Fibroblast of lung (primary cell): ENCODE measurements at regions not wholly inside any gene's neighbourhood (a gene's known extent, or its start where the extent isn't known, plus 50 kb on each side); places are given as distances from the start of the nearest gene placed in this dataset.

Source experiments
- DNase-seq, 2 donors: peaks; one replicate each; pipeline versions ENCODE4 v3.0.0 to v3.0.0-alpha.2; 2010; ENCODE audit warnings: low read depth in 2 of 2
- H2AFZ ChIP-seq: 2 replicates; pipeline ENCODE4 v1.5.1; 2012; ENCODE audit warnings: low read length, control low read depth, inconsistent platforms
- H3K27ac ChIP-seq: 2 replicates; pipeline ENCODE4 v1.5.1; 2011; ENCODE audit warnings: low read length, control low read depth; ENCODE audit not compliant: insufficient read depth
- H3K27me3 ChIP-seq: 2 replicates; pipeline ENCODE4 v1.5.1; 2011; ENCODE audit warnings: mild to moderate bottlenecking, low read length; ENCODE audit not compliant: control insufficient read depth, insufficient read depth
- H3K36me3 ChIP-seq: 2 replicates; pipeline ENCODE4 v1.5.1; 2011; ENCODE audit warnings: low read length; ENCODE audit not compliant: control insufficient read depth, insufficient read depth
- H3K4me1 ChIP-seq: 2 replicates; pipeline ENCODE4 v1.5.1; 2011; ENCODE audit warnings: low read length; ENCODE audit not compliant: control insufficient read depth, insufficient read depth; ENCODE audit errors: extremely low read depth
- H3K4me2 ChIP-seq: 2 replicates; pipeline ENCODE4 v1.5.1; 2011; ENCODE audit warnings: low read length, control low read depth; ENCODE audit not compliant: insufficient read depth; ENCODE audit errors: extremely low read depth
- H3K4me3 ChIP-seq, 4 experiments: fragments of 200-600 bp in 1 of 4; sonication (generic) in 1 of 4; replicated peaks in 1 of 4; 2 replicates each; pipeline ENCODE4 v1.5.1; 2011 to 2016; ENCODE audit warnings: low read length in 4 of 4, low read depth in 3 of 4, mild to moderate bottlenecking in 3 of 4, control low read depth in 2 of 4, inconsistent platforms in 1 of 4, mixed read lengths in 1 of 4; ENCODE audit not compliant: insufficient read depth in 1 of 4; ENCODE audit errors: control extremely low read depth in 1 of 4
- H3K79me2 ChIP-seq: 2 replicates; pipeline ENCODE4 v1.5.1; 2012; ENCODE audit warnings: mild to moderate bottlenecking, low read length, inconsistent platforms; ENCODE audit not compliant: control insufficient read depth, insufficient read depth
- H3K9ac ChIP-seq: 2 replicates; pipeline ENCODE4 v1.5.1; 2011; ENCODE audit warnings: mild to moderate bottlenecking, low read length, control low read depth; ENCODE audit not compliant: insufficient read depth
- H3K9me3 ChIP-seq: 2 replicates; pipeline ENCODE4 v1.5.1; 2012; ENCODE audit warnings: low read depth, low read length; ENCODE audit not compliant: control insufficient read depth, insufficient read depth
- H4K20me1 ChIP-seq: 2 replicates; pipeline ENCODE4 v1.5.1; 2011; ENCODE audit warnings: low read length; ENCODE audit not compliant: control insufficient read depth, insufficient read depth; ENCODE audit errors: extremely low read depth
- CTCF ChIP-seq, 2 donors: IDR thresholded peaks in 1 of 2; conservative IDR thresholded peaks in 1 of 2; 1 replicate in 1 of 2; 2 replicates in 1 of 2; pipeline ENCODE4 v1.5.1; 2011 to 2012; ENCODE audit warnings: low read length in 2 of 2, control low read depth in 1 of 2, inconsistent platforms in 1 of 2, low read depth in 1 of 2, mild to moderate bottlenecking in 1 of 2
- EZH2 ChIP-seq: IDR thresholded peaks from 2 replicates; pipeline ENCODE4 v1.5.1; 2012; ENCODE audit warnings: low read length, control low read depth, mild to moderate bottlenecking; ENCODE audit errors: missing control alignments

GRCh38 chr16:50902457-50902856, 160.6 kb downstream of the CYLD start:
- no peak overlapping the region for H3K27ac ChIP-seq
- H3K9me3 ChIP-seq, result no peaks in the 10 kb centered on the region
- TF ChIP-seq EZH2 (no peak), CTCF (conservative IDR thresholded peaks at IDR 0.05 in 1 of 2, IDR thresholded peaks at IDR 0.05 in 1 of 2; ENCODE audit: low read depth in 1 of 2, low read length in 2 of 2) (no peak)
- no peak overlapping the region for H3K4me2 ChIP-seq
- H4K20me1 ChIP-seq, result no peaks in the 10 kb centered on the region
- DNase-seq, result no peak
- no peaks in the 10 kb centered on the region for H3K4me1 ChIP-seq
- no peaks in the 10 kb centered on the region for H3K79me2 ChIP-seq
- no peak overlapping the region for H3K9ac ChIP-seq
- H2AFZ ChIP-seq, result no peak overlapping the region
- no peak overlapping the region for H3K4me3 ChIP-seq
- H3K36me3 ChIP-seq, result no peaks in the 10 kb centered on the region
- H3K27me3 ChIP-seq, result no peaks in the 10 kb centered on the region

- H3K27me3 ChIP-seq, result no peaks in the 10 kb centered on the region
Observed at GRCh38 chr16:50901062-50901461, 159.2 kb downstream of the CYLD start.

GRCh38 chr16:50900391-50900942, 158.6 kb downstream of the CYLD start:
- Histone ChIP-seq H3K27ac (no peak overlapping the region), H4K20me1 (no peaks in the 10 kb centered on the region), H3K9ac (no peak overlapping the region), H2AFZ (no peak overlapping the region), H3K4me2 (no peak overlapping the region), H3K27me3 (no peaks in the 10 kb centered on the region), H3K4me1 (no peaks in the 10 kb centered on the region), H3K9me3 (no peaks in the 10 kb centered on the region), H3K36me3 (no peaks in the 10 kb centered on the region), H3K4me3 (no peak overlapping the region), H3K79me2 (no peaks in the 10 kb centered on the region)
- DNase-seq, result no peak
- TF ChIP-seq CTCF (conservative IDR thresholded peaks at IDR 0.05 in 1 of 2, IDR thresholded peaks at IDR 0.05 in 1 of 2; ENCODE audit: low read depth in 1 of 2, low read length in 2 of 2), result no peak
- TF ChIP-seq EZH2, result no peak

More at GRCh38 chr16:50901062-50901461, 159.2 kb downstream of the CYLD start:
- DNase-seq, result no peak
- no peaks in the 10 kb centered on the region for H4K20me1 ChIP-seq
- no peak overlapping the region for H3K4me2 ChIP-seq
- no peak overlapping the region for H3K27ac ChIP-seq
- no peaks in the 10 kb centered on the region for H3K9me3 ChIP-seq
- no peaks in the 10 kb centered on the region for H3K79me2 ChIP-seq
- H3K36me3 ChIP-seq, result no peaks in the 10 kb centered on the region
- no peak overlapping the region for H2AFZ ChIP-seq
- no peak for TF ChIP-seq EZH2
- no peak for TF ChIP-seq CTCF (conservative IDR thresholded peaks at IDR 0.05 in 1 of 2, IDR thresholded peaks at IDR 0.05 in 1 of 2; ENCODE audit: low read depth in 1 of 2, low read length in 2 of 2)
- H3K9ac ChIP-seq, result no peak overlapping the region
- no peaks in the 10 kb centered on the region for H3K4me1 ChIP-seq
- no peak overlapping the region for H3K4me3 ChIP-seq
